H9 (cell line): ENCODE measurements at regions not wholly inside any gene's neighbourhood (a gene's known extent, or its start where the extent isn't known, plus 50 kb on each side); places are given as distances from the start of the nearest gene placed in this dataset.
"Not testable (repeated sequence)": the region's sequence is repeated elsewhere in the genome, so short reads cannot be mapped to it uniquely, and the experiment has no call there.

Experiments used
- DNase-seq: peaks from one replicate; pipeline ENCODE4 v3.0.0-alpha.2; 2017
- H2AFZ ChIP-seq: one replicate; pipeline ENCODE4 v1.6.1; 2013; ENCODE audit warnings: mild to moderate bottlenecking, low read length, control low read depth, moderate library complexity
- H2AK5ac ChIP-seq: 2 replicates; pipeline ENCODE4 v1.6.1; 2013; ENCODE audit warnings: low read length, control low read depth, mixed read lengths; ENCODE audit not compliant: insufficient read length
- H2BK120ac ChIP-seq: one replicate; pipeline ENCODE4 v1.6.1; 2013; ENCODE audit warnings: low read depth, mild to moderate bottlenecking, low read length, control low read depth, inconsistent platforms; ENCODE audit not compliant: poor library complexity, severe bottlenecking
- H2BK12ac ChIP-seq: 2 replicates; pipeline ENCODE4 v1.6.1; 2013; ENCODE audit warnings: low read length, control low read depth, mixed read lengths, low read depth; ENCODE audit not compliant: insufficient read length
- H2BK15ac ChIP-seq: 2 replicates; pipeline ENCODE4 v1.6.1; 2013; ENCODE audit warnings: low read depth, low read length, control low read depth
- H2BK20ac ChIP-seq: one replicate; pipeline ENCODE4 v1.6.1; 2013; ENCODE audit warnings: low read depth, mild to moderate bottlenecking, low read length, control low read depth, inconsistent platforms; ENCODE audit not compliant: poor library complexity, severe bottlenecking
- H2BK5ac ChIP-seq: 2 replicates; pipeline ENCODE4 v1.6.1; 2013; ENCODE audit warnings: low read length, control low read depth, mixed read lengths; ENCODE audit not compliant: insufficient read length
- H3K14ac ChIP-seq: 2 replicates; pipeline ENCODE4 v1.6.1; 2013; ENCODE audit warnings: low read length, control low read depth; ENCODE audit not compliant: insufficient read depth
- H3K18ac ChIP-seq: 2 replicates; pipeline ENCODE4 v1.6.1; 2013; ENCODE audit warnings: low read depth, mild to moderate bottlenecking, mixed read lengths, low read length, control low read depth; ENCODE audit not compliant: insufficient read length
- H3K23ac ChIP-seq: 2 replicates; pipeline ENCODE4 v1.6.1; 2013; ENCODE audit warnings: low read length, control low read depth, mixed read lengths, low read depth; ENCODE audit not compliant: insufficient read length
- H3K23me2 ChIP-seq: 2 replicates; pipeline ENCODE4 v1.6.1; 2013; ENCODE audit warnings: low read depth, mild to moderate bottlenecking, mixed read lengths, low read length, control low read depth; ENCODE audit not compliant: insufficient read length, poor library complexity, severe bottlenecking
- H3K27ac ChIP-seq: 2 replicates; pipeline ENCODE4 v1.5.1; 2013; ENCODE audit warnings: low read length, control low read depth, mixed read lengths, low read depth; ENCODE audit not compliant: insufficient read length
- H3K27me3 ChIP-seq: 2 replicates; pipeline ENCODE4 v1.6.1; 2013; ENCODE audit warnings: low read length, control low read depth, inconsistent platforms; ENCODE audit not compliant: insufficient read depth
- H3K4ac ChIP-seq: 2 replicates; pipeline ENCODE4 v1.6.1; 2013; ENCODE audit warnings: low read depth, mild to moderate bottlenecking, control low read depth, inconsistent platforms, low read length, moderate library complexity
- H3K4me1 ChIP-seq: 2 replicates; pipeline ENCODE4 v1.6.1; 2013; ENCODE audit warnings: low read length, control low read depth, inconsistent platforms; ENCODE audit not compliant: insufficient read depth
- H3K4me2 ChIP-seq: 2 replicates; pipeline ENCODE4 v1.6.1; 2013; ENCODE audit warnings: low read length, control low read depth, mixed read lengths; ENCODE audit not compliant: insufficient read length, insufficient read depth
- H3K56ac ChIP-seq: 2 replicates; pipeline ENCODE4 v1.6.1; 2013; ENCODE audit warnings: low read depth, mild to moderate bottlenecking, mixed read lengths, low read length, control low read depth; ENCODE audit not compliant: insufficient read length
- H3K79me1 ChIP-seq: 2 replicates; pipeline ENCODE4 v1.6.1; 2013; ENCODE audit warnings: low read depth, mild to moderate bottlenecking, moderate library complexity, low read length, control low read depth, inconsistent platforms; ENCODE audit not compliant: insufficient read depth, poor library complexity, severe bottlenecking
- H3K79me2 ChIP-seq: 2 replicates; pipeline ENCODE4 v1.6.1; 2013; ENCODE audit warnings: low read length, control low read depth, inconsistent platforms; ENCODE audit not compliant: insufficient read depth
- H3K9ac ChIP-seq: 2 replicates; pipeline ENCODE4 v1.6.1; 2013; ENCODE audit warnings: low read length, control low read depth, mixed read lengths; ENCODE audit not compliant: insufficient read length; ENCODE audit errors: extremely low read depth
- H3K9me3 ChIP-seq: one replicate; pipeline ENCODE4 v1.6.1; 2013; ENCODE audit warnings: low read depth, low read length, inconsistent platforms; ENCODE audit not compliant: control insufficient read depth
- H3T11ph ChIP-seq: one replicate; pipeline ENCODE4 v1.6.1; 2013; ENCODE audit warnings: mild to moderate bottlenecking, low read length, control low read depth, inconsistent platforms
- H4K20me1 ChIP-seq: one replicate; pipeline ENCODE4 v1.6.1; 2013; ENCODE audit not compliant: control insufficient read depth, insufficient read length, insufficient read depth
- H4K5ac ChIP-seq: 2 replicates; pipeline ENCODE4 v1.6.1; 2013; ENCODE audit warnings: low read depth, mild to moderate bottlenecking, mixed read lengths, low read length, control low read depth; ENCODE audit not compliant: insufficient read length
- H4K8ac ChIP-seq: replicated peaks from 2 replicates; pipeline ENCODE4 v1.6.1; 2013; ENCODE audit warnings: low read length, control low read depth, mixed read lengths, low read depth; ENCODE audit not compliant: insufficient read length
- H4K91ac ChIP-seq: 2 replicates; pipeline ENCODE4 v1.6.1; 2013; ENCODE audit warnings: low read depth, mild to moderate bottlenecking, moderate library complexity, mixed read lengths, low read length, control low read depth; ENCODE audit not compliant: insufficient read length
- H3K27ac Mint-ChIP-seq, 3 experiments: 2 replicates in 2 of 3; 3 replicates in 1 of 3; pipeline ENCODE4 v1.8.0; 2020 to 2021; ENCODE audit warnings: mixed read lengths in 3 of 3, mild to moderate bottlenecking in 1 of 3, moderate library complexity in 1 of 3
- H3K27me3 Mint-ChIP-seq: 2 replicates; pipeline ENCODE4 v1.8.0; 2021; ENCODE audit warnings: low read depth, mild to moderate bottlenecking, moderate library complexity, mixed read lengths
- H3K36me3 Mint-ChIP-seq, 3 experiments: 2 replicates in 2 of 3; 3 replicates in 1 of 3; pipeline ENCODE4 v1.8.0; 2020 to 2021; ENCODE audit warnings: low read depth in 3 of 3, mixed read lengths in 3 of 3; ENCODE audit not compliant: insufficient read depth in 1 of 3
- H3K4me1 Mint-ChIP-seq, 2 experiments: 2 replicates each; pipeline ENCODE4 v1.8.0; 2020; ENCODE audit warnings: mixed read lengths in 2 of 2
- H3K4me3 Mint-ChIP-seq, 2 experiments: 2 replicates in 1 of 2; 3 replicates in 1 of 2; pipeline ENCODE4 v1.8.0; 2020 to 2021; ENCODE audit warnings: mild to moderate bottlenecking in 2 of 2, mixed read lengths in 2 of 2, moderate library complexity in 1 of 2
- H3K9me3 Mint-ChIP-seq, 2 experiments: 2 replicates in 1 of 2; 3 replicates in 1 of 2; pipeline ENCODE4 v1.8.0; 2020; ENCODE audit warnings: mild to moderate bottlenecking in 2 of 2, mixed read lengths in 2 of 2, moderate library complexity in 1 of 2
- WGBS: extraction: QIAGEN DNeasy Blood & Tissue Kit; methylation state at CpG from one replicate; pipeline ENCODE4 v1.1.7; 2013; ENCODE audit warnings: missing lambda C conversion rate, low lambda C conversion rate, mixed read lengths; ENCODE audit not compliant: insufficient read length; ENCODE audit errors: extremely low coverage; 5-methylcytosine and 5-hydroxymethylcytosine counted together

DNA sequence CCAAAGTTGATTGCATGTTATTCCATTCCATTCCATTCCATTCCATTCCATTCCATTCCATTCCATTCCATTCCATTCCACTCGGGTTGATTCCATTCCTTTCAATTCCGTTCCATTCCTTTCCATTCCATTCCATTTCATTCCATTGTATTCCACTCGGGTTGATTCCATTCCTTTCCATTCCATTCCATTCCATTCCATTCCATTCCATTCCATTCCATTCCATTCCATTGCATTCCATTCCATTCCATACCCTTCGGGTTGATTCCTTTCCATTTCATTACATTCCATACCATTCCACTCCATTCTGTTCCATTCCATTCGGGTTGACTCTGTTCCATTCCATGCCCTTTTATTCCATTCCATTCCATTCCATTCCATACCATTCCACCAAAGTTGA, 140.8 kb downstream of the CWH43 start:
- H2BK12ac ChIP-seq, result not testable (repeated sequence)

GRCh38 chr4:49129385-49129784, 143.3 kb downstream of the CWH43 start:
- H3K9ac ChIP-seq, H4K5ac ChIP-seq, H4K8ac ChIP-seq, H2AFZ ChIP-seq, H3K4ac ChIP-seq, H3K27ac ChIP-seq, H3K27me3 ChIP-seq, H3K18ac ChIP-seq, H3K23me2 ChIP-seq, H3K56ac ChIP-seq, H3K9me3 ChIP-seq, H3K27ac Mint-ChIP-seq, H3K14ac ChIP-seq, H2BK12ac ChIP-seq, H3K4me1 Mint-ChIP-seq, H3K4me3 Mint-ChIP-seq, H2AK5ac ChIP-seq, H4K20me1 ChIP-seq, H3K4me2 ChIP-seq, DNase-seq, H3K4me1 ChIP-seq, H3T11ph ChIP-seq, H3K36me3 Mint-ChIP-seq, H3K79me2 ChIP-seq, H2BK15ac ChIP-seq, H4K91ac ChIP-seq, H3K23ac ChIP-seq, H2BK120ac ChIP-seq, H2BK5ac ChIP-seq, H3K27me3 Mint-ChIP-seq, H3K79me1 ChIP-seq, H2BK20ac ChIP-seq: not testable (repeated sequence)
- no CpG with 5 or more reads among the region's 5 CpGs for WGBS
- H3K9me3 Mint-ChIP-seq, result peaks cover 29 to 34% of the 10 kb centered on the region in 2 experiments

More for the DNA sequence above, 140.8 kb downstream of the CWH43 start:
- H3K27me3 ChIP-seq, H3K23ac ChIP-seq, H2BK5ac ChIP-seq, H3K4me1 ChIP-seq, H3K4ac ChIP-seq, H3K9me3 ChIP-seq, H3K14ac ChIP-seq, H3K56ac ChIP-seq, H4K8ac ChIP-seq, H3K4me2 ChIP-seq, H2AK5ac ChIP-seq, H3T11ph ChIP-seq, H3K9ac ChIP-seq, H3K36me3 Mint-ChIP-seq, H3K79me2 ChIP-seq, H3K27ac ChIP-seq, H2BK120ac ChIP-seq, H3K18ac ChIP-seq, H3K27ac Mint-ChIP-seq, DNase-seq, H3K4me3 Mint-ChIP-seq, H4K5ac ChIP-seq, H4K20me1 ChIP-seq, H4K91ac ChIP-seq, H3K23me2 ChIP-seq, H3K79me1 ChIP-seq, H3K4me1 Mint-ChIP-seq, H3K27me3 Mint-ChIP-seq, H2BK20ac ChIP-seq, H2AFZ ChIP-seq, H2BK15ac ChIP-seq: not testable (repeated sequence)
- H3K9me3 Mint-ChIP-seq, result peaks cover 22 to 25% of the 10 kb centered on the region in 2 experiments
- WGBS, result no CpG with 5 or more reads among the region's 5 CpGs
